A549 (cell line): ENCODE measurements at regions not wholly inside any gene's neighbourhood (a gene's known extent, or its start where the extent isn't known, plus 50 kb on each side); places are given as distances from the start of the nearest gene placed in this dataset.

ENCODE experiments used
- ATAC-seq, 2 experiments: fragments of 200-7000 bp in 1 of 2; fragments of >200 bp in 1 of 2; cut with Nextera tagmentation in 1 of 2; cut with Tn5 transposase in 1 of 2; 3 replicates each; pipeline versions ENCODE4 v1.8.0 to v1.9.1; 2018 to 2020; ENCODE audit warnings: mild to moderate bottlenecking in 1 of 2, moderate library complexity in 1 of 2
- CTCF ChIA-PET: fragments of 300-600 bp; sonication (Branson Sonifier 250); formaldehyde crosslinking; extraction: SDS; loops from one replicate; lab custom pipeline; 2021; ENCODE audit warnings: antibody characterized with exemption, inconsistent platforms; lab: Yijun Ruan, JAX
- POLR2A ChIA-PET: fragments of 350-600 bp; formaldehyde crosslinking; extraction: SDS; loops from one replicate; lab custom pipeline; 2021; ENCODE audit warnings: antibody characterized with exemption, inconsistent platforms; lab: Yijun Ruan, JAX
- DNase-seq, 2 experiments: peaks; one replicate each; pipeline versions ENCODE4 v3.0.0 to v3.0.0-alpha.2; 2011 to 2016; ENCODE audit warnings: low read depth in 1 of 2, low spot score in 1 of 2
- FAIRE-seq: peaks from 2 replicates; lab custom pipeline; 2011; peaks lifted over from hg19 to GRCh38; lab: Jason Lieb, UNC
- H3K27ac ChIP-seq, 2 experiments: fragments of >200 bp; sonication (Bioruptor Twin); formaldehyde crosslinking; 3 replicates each; pipeline ENCODE4 v1.5.1; 2016 to 2017
- H3K4me1 ChIP-seq: fragments of >200 bp; sonication (Bioruptor Twin); formaldehyde crosslinking; 3 replicates; pipeline ENCODE4 v1.6.1; 2016
- H3K4me2 ChIP-seq: fragments of >200 bp; sonication (Bioruptor Twin); formaldehyde crosslinking; 3 replicates; pipeline ENCODE4 v1.6.1; 2016
- H3K4me3 ChIP-seq: fragments of >200 bp; sonication (Bioruptor Twin); formaldehyde crosslinking; 3 replicates; pipeline ENCODE4 v1.5.1; 2016
- H3K9me3 ChIP-seq: fragments of >200 bp; sonication (Bioruptor Twin); formaldehyde crosslinking; 3 replicates; pipeline ENCODE4 v1.6.1; 2016
- BHLHE40 ChIP-seq: IDR thresholded peaks from 2 replicates; pipeline ENCODE4 v1.6.1; 2012; ENCODE audit warnings: low read depth, low read length, inconsistent platforms
- CBX2 ChIP-seq: fragments of 200-600 bp; sonication (generic); IDR thresholded peaks from 2 replicates; pipeline ENCODE4 v1.6.1; 2016; ENCODE audit warnings: low read depth, mild to moderate bottlenecking, borderline replicate concordance
- CEBPB ChIP-seq, 2 experiments: fragments of >200 bp in 1 of 2; sonication (Bioruptor Twin) in 1 of 2; formaldehyde crosslinking in 1 of 2; IDR thresholded peaks; 2 replicates each; pipeline ENCODE4 v1.6.1; 2012 to 2016
- CHD4 ChIP-seq: fragments of 200-600 bp; sonication (generic); IDR thresholded peaks from 2 replicates; pipeline ENCODE4 v1.6.1; 2016; ENCODE audit warnings: antibody characterized with exemption, mild to moderate bottlenecking, borderline replicate concordance
- EHMT2 ChIP-seq: fragments of 200-600 bp; sonication (generic); IDR thresholded peaks from 2 replicates; pipeline ENCODE4 v1.6.1; 2016; ENCODE audit warnings: antibody characterized with exemption, low read depth, mild to moderate bottlenecking, moderate library complexity
- EP300 ChIP-seq, 2 experiments: fragments of >200 bp; sonication (Bioruptor Twin); formaldehyde crosslinking; IDR thresholded peaks; 2 replicates in 1 of 2; 3 replicates in 1 of 2; pipeline ENCODE4 v1.6.1; 2016 to 2017
- HDAC2 ChIP-seq: fragments of 200-600 bp; sonication (generic); IDR thresholded peaks from 2 replicates; pipeline ENCODE4 v1.6.1; 2016
- HES2 ChIP-seq: fragments of >200 bp; sonication (Bioruptor Twin); formaldehyde crosslinking; IDR thresholded peaks from 2 replicates; pipeline ENCODE4 v1.6.1; 2016
- HOXA7 ChIP-seq: fragments of 250-450 bp; sonication (Bioruptor Pico); IDR thresholded peaks from 2 replicates; pipeline ENCODE4 v1.5.0; 2020; ENCODE audit warnings: mild to moderate bottlenecking, moderate library complexity
- HOXB13 ChIP-seq: fragments of 250-450 bp; sonication (Bioruptor Pico); IDR thresholded peaks from 2 replicates; pipeline ENCODE4 v1.5.0; 2020; ENCODE audit warnings: low read depth, mild to moderate bottlenecking, moderate library complexity
- KDM5A ChIP-seq: fragments of 200-600 bp; sonication (generic); IDR thresholded peaks from 2 replicates; pipeline ENCODE4 v1.6.1; 2016; ENCODE audit warnings: antibody characterized with exemption, mild to moderate bottlenecking
- NR3C1 ChIP-seq: fragments of >200 bp; sonication (Bioruptor Twin); formaldehyde crosslinking; IDR thresholded peaks from 3 replicates; pipeline ENCODE4 v1.6.1; 2017
- RAD21 ChIP-seq, 2 experiments: fragments of >200 bp in 1 of 2; sonication (Bioruptor Twin) in 1 of 2; formaldehyde crosslinking in 1 of 2; IDR thresholded peaks in 1 of 2; conservative IDR thresholded peaks in 1 of 2; 2 replicates in 1 of 2; 3 replicates in 1 of 2; pipeline ENCODE4 v1.6.1; 2012 to 2018; ENCODE audit warnings: inconsistent platforms in 1 of 2
- SMC3 ChIP-seq: fragments of >200 bp; sonication (Bioruptor Twin); formaldehyde crosslinking; IDR thresholded peaks from 3 replicates; pipeline ENCODE4 v1.6.1; 2018; ENCODE audit warnings: inconsistent platforms
- TP53 ChIP-seq: fragments of 250-450 bp; sonication (Bioruptor Pico); IDR thresholded peaks from 2 replicates; pipeline ENCODE4 v1.5.0; 2021; ENCODE audit warnings: mild to moderate bottlenecking, moderate library complexity
- ZFP36 ChIP-seq: fragments of 450-650 bp; IDR thresholded peaks from 2 replicates; pipeline ENCODE4 v1.6.1; 2014; ENCODE audit warnings: borderline replicate concordance; ENCODE audit not compliant: partially characterized antibody
- ZNF302 ChIP-seq: fragments of 250-450 bp; sonication (Bioruptor Pico); IDR thresholded peaks from 2 replicates; pipeline ENCODE4 v1.9.0; 2021; ENCODE audit warnings: inconsistent platforms, mild to moderate bottlenecking, moderate library complexity
- WGBS: methylation state at CpG from one replicate; pipeline ENCODE4 v1.1.6; 2017; ENCODE audit errors: missing lambda C conversion rate; 5-methylcytosine and 5-hydroxymethylcytosine counted together
- TF ChIP-seq, protein P1 (sequence below): fragments of 250-450 bp; sonication (Bioruptor Pico); IDR thresholded peaks from 2 replicates; pipeline ENCODE4 v1.5.0; 2021; ENCODE audit warnings: mild to moderate bottlenecking, moderate library complexity, borderline replicate concordance
- TF ChIP-seq, protein P2 (sequence below): fragments of 200-600 bp; sonication (generic); IDR thresholded peaks from 2 replicates; pipeline ENCODE4 v1.6.1; 2016; ENCODE audit warnings: antibody characterized with exemption, mild to moderate bottlenecking, moderate library complexity

GRCh38 chr13:39254601-39255000 lies 216.3 kb downstream of the NHLRC3 start:
- Histone ChIP-seq H3K4me2 (no peak overlapping the region), H3K4me1 (no peaks in the 10 kb centered on the region)
- no peak for TF ChIP-seq HOXB13 (CRISPR knock-in tag)
- TF ChIP-seq SMC3 = no peak
- TF ChIP-seq, protein P1, sequence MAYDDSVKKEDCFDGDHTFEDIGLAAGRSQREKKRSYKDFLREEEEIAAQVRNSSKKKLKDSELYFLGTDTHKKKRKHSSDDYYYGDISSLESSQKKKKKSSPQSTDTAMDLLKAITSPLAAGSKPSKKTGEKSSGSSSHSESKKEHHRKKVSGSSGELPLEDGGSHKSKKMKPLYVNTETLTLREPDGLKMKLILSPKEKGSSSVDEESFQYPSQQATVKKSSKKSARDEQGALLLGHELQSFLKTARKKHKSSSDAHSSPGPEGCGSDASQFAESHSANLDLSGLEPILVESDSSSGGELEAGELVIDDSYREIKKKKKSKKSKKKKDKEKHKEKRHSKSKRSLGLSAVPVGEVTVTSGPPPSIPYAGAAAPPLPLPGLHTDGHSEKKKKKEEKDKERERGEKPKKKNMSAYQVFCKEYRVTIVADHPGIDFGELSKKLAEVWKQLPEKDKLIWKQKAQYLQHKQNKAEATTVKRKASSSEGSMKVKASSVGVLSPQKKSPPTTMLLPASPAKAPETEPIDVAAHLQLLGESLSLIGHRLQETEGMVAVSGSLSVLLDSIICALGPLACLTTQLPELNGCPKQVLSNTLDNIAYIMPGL = no peak
- no peak for TF ChIP-seq ZNF302
- no peak for TF ChIP-seq HES2
- TF ChIP-seq CBX2 = no peak
- no peak for TF ChIP-seq EHMT2
- TF ChIP-seq CEBPB (IDR thresholded peaks at IDR 0.05) = no peak
- no peak for TF ChIP-seq HDAC2
- TF ChIP-seq RAD21 (conservative IDR thresholded peaks at IDR 0.05 in 1 of 2, IDR thresholded peaks at IDR 0.05 in 1 of 2) = no peak
- TF ChIP-seq BHLHE40 = no peak
- no peak for TF ChIP-seq TP53 (CRISPR knock-in tag)
- TF ChIP-seq CHD4 = no peak
- TF ChIP-seq ZFP36 = no peak
- no peak for TF ChIP-seq KDM5A
- TF ChIP-seq, protein P2, sequence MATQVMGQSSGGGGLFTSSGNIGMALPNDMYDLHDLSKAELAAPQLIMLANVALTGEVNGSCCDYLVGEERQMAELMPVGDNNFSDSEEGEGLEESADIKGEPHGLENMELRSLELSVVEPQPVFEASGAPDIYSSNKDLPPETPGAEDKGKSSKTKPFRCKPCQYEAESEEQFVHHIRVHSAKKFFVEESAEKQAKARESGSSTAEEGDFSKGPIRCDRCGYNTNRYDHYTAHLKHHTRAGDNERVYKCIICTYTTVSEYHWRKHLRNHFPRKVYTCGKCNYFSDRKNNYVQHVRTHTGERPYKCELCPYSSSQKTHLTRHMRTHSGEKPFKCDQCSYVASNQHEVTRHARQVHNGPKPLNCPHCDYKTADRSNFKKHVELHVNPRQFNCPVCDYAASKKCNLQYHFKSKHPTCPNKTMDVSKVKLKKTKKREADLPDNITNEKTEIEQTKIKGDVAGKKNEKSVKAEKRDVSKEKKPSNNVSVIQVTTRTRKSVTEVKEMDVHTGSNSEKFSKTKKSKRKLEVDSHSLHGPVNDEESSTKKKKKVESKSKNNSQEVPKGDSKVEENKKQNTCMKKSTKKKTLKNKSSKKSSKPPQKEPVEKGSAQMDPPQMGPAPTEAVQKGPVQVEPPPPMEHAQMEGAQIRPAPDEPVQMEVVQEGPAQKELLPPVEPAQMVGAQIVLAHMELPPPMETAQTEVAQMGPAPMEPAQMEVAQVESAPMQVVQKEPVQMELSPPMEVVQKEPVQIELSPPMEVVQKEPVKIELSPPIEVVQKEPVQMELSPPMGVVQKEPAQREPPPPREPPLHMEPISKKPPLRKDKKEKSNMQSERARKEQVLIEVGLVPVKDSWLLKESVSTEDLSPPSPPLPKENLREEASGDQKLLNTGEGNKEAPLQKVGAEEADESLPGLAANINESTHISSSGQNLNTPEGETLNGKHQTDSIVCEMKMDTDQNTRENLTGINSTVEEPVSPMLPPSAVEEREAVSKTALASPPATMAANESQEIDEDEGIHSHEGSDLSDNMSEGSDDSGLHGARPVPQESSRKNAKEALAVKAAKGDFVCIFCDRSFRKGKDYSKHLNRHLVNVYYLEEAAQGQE = no peak
- TF ChIP-seq NR3C1 = no peak
- TF ChIP-seq EP300 (IDR thresholded peaks at IDR 0.05) = no peak
- TF ChIP-seq, all 56 proteins: peak for 0
- FAIRE-seq = no peak
- no peak for DNase-seq
- Histone ChIP-seq H3K9me3 (no peaks in the 10 kb centered on the region), H3K27ac (no peak overlapping the region), H3K4me3 (no peak overlapping the region)
- 20% methylated on average over 5 of the region's 5 CpGs for WGBS
- CTCF ChIA-PET = no interaction called here
- no peak for ATAC-seq
- POLR2A ChIA-PET = no interaction called here

DNA sequence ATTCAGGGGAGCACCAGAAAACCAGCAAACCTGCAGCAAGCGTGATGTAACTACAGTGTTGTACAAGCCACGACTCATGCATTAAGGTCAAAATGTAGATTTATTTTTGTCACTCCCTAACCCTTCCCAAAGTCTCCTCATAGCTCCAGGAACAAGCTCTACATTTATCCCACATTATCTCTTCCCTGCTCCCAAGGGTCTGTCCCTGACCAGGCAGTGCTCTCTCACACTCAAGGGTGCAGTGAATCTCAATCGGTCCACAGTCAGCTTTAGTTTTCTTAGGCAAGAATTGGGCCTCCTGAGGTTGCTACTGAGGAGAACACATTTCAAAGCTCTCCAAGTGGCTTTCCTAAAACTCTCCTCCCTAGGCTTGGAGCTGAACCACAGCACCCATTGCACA lies 219.4 kb downstream of the NHLRC3 start:
- Histone ChIP-seq H3K9me3 (no peaks in the 10 kb centered on the region), H3K4me1 (no peaks in the 10 kb centered on the region), H3K4me2 (no peak overlapping the region), H3K27ac (no peak overlapping the region), H3K4me3 (no peak overlapping the region)
- CTCF ChIA-PET = interaction anchor here (1.2 kb wide), 1 partner anchor 354 kb away, joined by 4 read pairs; no protein-coding TSS in a partner anchor
- no peak for ATAC-seq
- POLR2A ChIA-PET = no interaction called here
- TF ChIP-seq KDM5A (no peak), HOXA7 (CRISPR knock-in tag) (no peak)
- 52% methylated on average over 3 of the region's 3 CpGs for WGBS
- no peak for FAIRE-seq
- no peak for DNase-seq
